ENCODE measurements at regions not wholly inside any gene's neighbourhood (a gene's known extent, or its start where the extent isn't known, plus 50 kb on each side); places are given as distances from the start of the nearest gene placed in this dataset.

- no peak overlapping the region for H3K18ac ChIP-seq (ENCODE audit: extremely low read depth, low read length)
- H3K56ac ChIP-seq (replicated peaks; ENCODE audit: insufficient read length, low read depth, low read length): no peak overlapping the region
- H3K14ac ChIP-seq (ENCODE audit: insufficient read length): no peak overlapping the region
- H3K27me3 ChIP-seq (replicated peaks in 1 of 4; ENCODE audit: control insufficient read depth in 3 of 4, extremely low read depth in 1 of 4, insufficient read depth in 3 of 4, low read length in 3 of 4): no peaks in the 10 kb centered on the region
- H3K23ac ChIP-seq (ENCODE audit: insufficient read length): no peak overlapping the region
- H3K27ac ChIP-seq (ENCODE audit: low read depth, low read length): no peak overlapping the region
- no peak overlapping the region for H3K4me3 ChIP-seq (ENCODE audit: extremely low read depth in 1 of 4, insufficient read depth in 2 of 4, low read depth in 3 of 4, low read length in 4 of 4)
- no peaks in the 10 kb centered on the region for H3K79me2 ChIP-seq (ENCODE audit: control insufficient read depth in 1 of 2, insufficient read depth in 2 of 2, low read length in 2 of 2)
- H2BK15ac ChIP-seq (ENCODE audit: low read length): no peak overlapping the region
- H2BK5ac ChIP-seq (ENCODE audit: low read depth, low read length): no peak overlapping the region
- ChIA-PET POLR2A (ENCODE audit: partially characterized antibody) (no interaction called here), CTCF (ENCODE audit: partially characterized antibody) (interaction anchor here (0.7 to 1.3 kb wide), 3 partner anchors 14 to 68 kb away, joined by 3 to 6 read pairs (median 4); no protein-coding TSS in a partner anchor)
- H3K9ac ChIP-seq (replicated peaks in 1 of 4; ENCODE audit: extremely low read depth in 1 of 4, low read depth in 3 of 4, low read length in 3 of 4): no peak overlapping the region
- TF ChIP-seq POLR2AphosphoS5 (IDR thresholded peaks at IDR 0.05; ENCODE audit: low read depth, low read length) (no peak), CHD2 (IDR thresholded peaks at IDR 0.05; ENCODE audit: low read length) (no peak), MAX (IDR thresholded peaks at IDR 0.05) (no peak), RAD21 (IDR thresholded peaks at IDR 0.05 in 1 of 2, conservative IDR thresholded peaks at IDR 0.05 in 1 of 2; ENCODE audit: low read depth in 2 of 2, low read length in 2 of 2) (peak; percentile 44), RBBP5 (IDR thresholded peaks at IDR 0.05; ENCODE audit: borderline replicate concordance, low read depth, low read length) (no peak), FOSL1 (IDR thresholded peaks at IDR 0.05; ENCODE audit: insufficient read depth, low read depth, low read length) (no peak), ZNF274 (IDR thresholded peaks at IDR 0.05; ENCODE audit: borderline replicate concordance, extremely low read depth, low read length) (no peak), CBX5 (IDR thresholded peaks at IDR 0.05; ENCODE audit: low read depth, low read length) (no peak), JUND (IDR thresholded peaks at IDR 0.05; ENCODE audit: low read length) (no peak)
- H3K79me1 ChIP-seq (ENCODE audit: low read depth, low read length): no peaks in the 10 kb centered on the region
- no peak overlapping the region for H4K5ac ChIP-seq (ENCODE audit: insufficient read length, low read depth, low read length)
- WGBS, 2 experiments (ENCODE audit: extremely low coverage in 1 of 2, insufficient coverage in 1 of 2, insufficient read length in 1 of 2, insufficient replicate concordance in 2 of 2, low coverage in 1 of 2, low lambda C conversion rate in 2 of 2, missing lambda C conversion rate in 1 of 2): 80% methylated on average over 2 of the region's 2 CpGs; no CpG with 5 or more reads in 1 of the 2 experiments
- H4K8ac ChIP-seq (ENCODE audit: extremely low read depth, insufficient read depth, low read length): no peak overlapping the region
- no peak overlapping the region for H2BK12ac ChIP-seq (ENCODE audit: low read depth, low read length)
- FAIRE-seq (no peak), DNase-seq (ENCODE audit: low read depth in 1 of 2, low spot score in 2 of 2) (no peak)
- H3K9me3 ChIP-seq (ENCODE audit: insufficient read depth in 2 of 2, low read depth in 1 of 2, low read length in 1 of 2): no peaks in the 10 kb centered on the region
- H4K20me1 ChIP-seq (replicated peaks in 1 of 2; ENCODE audit: control insufficient read depth in 1 of 2, insufficient read depth in 2 of 2, low read length in 2 of 2): no peaks in the 10 kb centered on the region
- H4K91ac ChIP-seq (replicated peaks; ENCODE audit: insufficient read length, low read length): no peak overlapping the region
- H2BK120ac ChIP-seq (replicated peaks; ENCODE audit: low read depth, low read length): no peak overlapping the region
- H3K4me2 ChIP-seq (ENCODE audit: insufficient read depth in 1 of 2, low read depth in 2 of 2, low read length in 2 of 2): no peak overlapping the region
- no peak overlapping the region for H2AK5ac ChIP-seq (ENCODE audit: low read depth, low read length)
- H3K36me3 ChIP-seq (ENCODE audit: control insufficient read depth in 2 of 4, insufficient read depth in 4 of 4, low read length in 3 of 4): no peaks in the 10 kb centered on the region
- no peaks in the 10 kb centered on the region; a peak in 2 of 7 replicates for H3K4me1 ChIP-seq (replicated peaks in 1 of 4; ENCODE audit: control insufficient read depth in 3 of 4, insufficient read depth in 4 of 4, low read length in 3 of 4)
- no peak overlapping the region for H3K4ac ChIP-seq (replicated peaks; ENCODE audit: insufficient read length, low read depth, low read length)
- no peaks in the 10 kb centered on the region for H3K23me2 ChIP-seq (ENCODE audit: low read depth, low read length)
- no peak overlapping the region for H2AFZ ChIP-seq (ENCODE audit: low read length)
- H2BK20ac ChIP-seq (ENCODE audit: low read length): no peak overlapping the region
These were observed 610.5 kb upstream of the FANCL start for GRCh38 chr2:58851598-58851997.
